ENCODE measurements at regions not wholly inside any gene's neighbourhood (a gene's known extent, or its start where the extent isn't known, plus 50 kb on each side); places are given as distances from the start of the nearest gene placed in this dataset.
A peak's percentile ranks its signal among the peaks of the same experiment; 100 is the strongest.

DNA sequence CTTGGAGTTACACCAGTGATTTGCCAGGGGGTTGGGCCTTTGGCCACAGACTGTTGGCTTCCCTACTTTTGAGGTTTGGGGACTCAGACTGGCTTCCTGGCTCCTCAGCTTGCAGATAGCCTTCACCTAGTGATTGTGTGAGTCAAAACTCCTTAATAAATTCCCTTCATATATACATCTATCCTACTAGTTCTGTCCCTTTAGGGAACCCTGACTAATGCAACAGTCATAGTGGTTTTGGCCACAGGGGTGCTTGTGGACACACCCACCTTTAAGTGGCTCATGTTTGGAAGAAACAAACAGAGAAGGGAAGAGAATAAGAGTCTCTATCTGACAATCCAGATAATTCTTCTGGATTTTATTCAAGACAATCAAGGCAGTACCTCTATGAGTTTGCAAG is 457.7 kb downstream of the EPHA3 start:
- POLR2A ChIA-PET, result no interaction called here
- intact Hi-C loops (cut with micrococcal nuclease), result no loop called here
- no TSS peak for BruUV-seq (replicated peaks)
- H3K4me3 Mint-ChIP-seq (ENCODE audit: unreplicated experiment), result no peak overlapping the region
- H3K4me1 Mint-ChIP-seq (ENCODE audit: insufficient read depth, unreplicated experiment), result peaks cover 22% of the 10 kb centered on the region
- no peaks in the 10 kb centered on the region for H3K36me3 Mint-ChIP-seq (ENCODE audit: insufficient read depth, unreplicated experiment)
- H3K9me3 Mint-ChIP-seq (ENCODE audit: unreplicated experiment), result peaks cover 19% of the 10 kb centered on the region
- CTCF ChIA-PET, result interaction anchor here (1.1 kb wide), 1 partner anchor 9 kb away, joined by 3 read pairs; no protein-coding TSS in a partner anchor
- no peaks in the 10 kb centered on the region for H3K27me3 Mint-ChIP-seq (ENCODE audit: insufficient read depth, unreplicated experiment)
- DNase-seq (ENCODE audit: unreplicated experiment), result peak; percentile 60
- TF ChIP-seq, protein P1, sequence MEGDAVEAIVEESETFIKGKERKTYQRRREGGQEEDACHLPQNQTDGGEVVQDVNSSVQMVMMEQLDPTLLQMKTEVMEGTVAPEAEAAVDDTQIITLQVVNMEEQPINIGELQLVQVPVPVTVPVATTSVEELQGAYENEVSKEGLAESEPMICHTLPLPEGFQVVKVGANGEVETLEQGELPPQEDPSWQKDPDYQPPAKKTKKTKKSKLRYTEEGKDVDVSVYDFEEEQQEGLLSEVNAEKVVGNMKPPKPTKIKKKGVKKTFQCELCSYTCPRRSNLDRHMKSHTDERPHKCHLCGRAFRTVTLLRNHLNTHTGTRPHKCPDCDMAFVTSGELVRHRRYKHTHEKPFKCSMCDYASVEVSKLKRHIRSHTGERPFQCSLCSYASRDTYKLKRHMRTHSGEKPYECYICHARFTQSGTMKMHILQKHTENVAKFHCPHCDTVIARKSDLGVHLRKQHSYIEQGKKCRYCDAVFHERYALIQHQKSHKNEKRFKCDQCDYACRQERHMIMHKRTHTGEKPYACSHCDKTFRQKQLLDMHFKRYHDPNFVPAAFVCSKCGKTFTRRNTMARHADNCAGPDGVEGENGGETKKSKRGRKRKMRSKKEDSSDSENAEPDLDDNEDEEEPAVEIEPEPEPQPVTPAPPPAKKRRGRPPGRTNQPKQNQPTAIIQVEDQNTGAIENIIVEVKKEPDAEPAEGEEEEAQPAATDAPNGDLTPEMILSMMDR (IDR thresholded peaks at IDR 0.05; ENCODE audit: unreplicated experiment), result no peak
- H3K27ac Mint-ChIP-seq (ENCODE audit: low read depth, unreplicated experiment), result no peak overlapping the region

DNA sequence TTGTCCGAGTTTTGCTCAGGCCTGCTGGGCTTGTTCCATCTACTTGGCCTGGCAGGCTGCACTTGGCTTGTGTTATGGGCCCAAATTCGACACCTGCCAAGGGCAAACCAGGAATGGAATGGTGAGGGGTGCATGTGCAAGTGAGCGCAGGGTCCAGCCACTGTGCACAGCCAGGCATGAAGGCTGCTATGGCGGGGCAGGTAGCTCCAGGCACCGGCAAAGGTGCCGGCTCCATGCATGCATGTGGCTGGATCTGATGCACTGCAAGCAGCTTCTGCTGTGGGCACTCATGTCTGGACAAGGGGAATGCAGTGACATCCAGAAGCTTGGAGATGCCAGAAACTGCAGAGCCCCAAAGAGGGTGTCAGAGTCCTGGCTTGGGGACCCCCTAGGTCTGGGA is 463.0 kb downstream of the EPHA3 start:
- Mint-ChIP-seq H3K9me3 (ENCODE audit: unreplicated experiment) (peaks cover 15% of the 10 kb centered on the region), H3K27ac (ENCODE audit: low read depth, unreplicated experiment) (no peak overlapping the region), H3K27me3 (ENCODE audit: insufficient read depth, unreplicated experiment) (no peaks in the 10 kb centered on the region), H3K4me3 (ENCODE audit: unreplicated experiment) (no peak overlapping the region), H3K36me3 (ENCODE audit: insufficient read depth, unreplicated experiment) (no peaks in the 10 kb centered on the region), H3K4me1 (ENCODE audit: insufficient read depth, unreplicated experiment) (no peaks in the 10 kb centered on the region)
- BruUV-seq (replicated peaks), result no TSS peak
- no peak for DNase-seq (ENCODE audit: unreplicated experiment)
- TF ChIP-seq, protein P1 (IDR thresholded peaks at IDR 0.05; ENCODE audit: unreplicated experiment), result no peak
- POLR2A ChIA-PET, result no interaction called here
- intact Hi-C loops (cut with micrococcal nuclease), result no loop called here
- CTCF ChIA-PET, result interaction anchor here (0.7 to 0.8 kb wide), 2 partner anchors 87 to 151 kb away, joined by 3 to 5 read pairs; no protein-coding TSS in a partner anchor

DNA sequence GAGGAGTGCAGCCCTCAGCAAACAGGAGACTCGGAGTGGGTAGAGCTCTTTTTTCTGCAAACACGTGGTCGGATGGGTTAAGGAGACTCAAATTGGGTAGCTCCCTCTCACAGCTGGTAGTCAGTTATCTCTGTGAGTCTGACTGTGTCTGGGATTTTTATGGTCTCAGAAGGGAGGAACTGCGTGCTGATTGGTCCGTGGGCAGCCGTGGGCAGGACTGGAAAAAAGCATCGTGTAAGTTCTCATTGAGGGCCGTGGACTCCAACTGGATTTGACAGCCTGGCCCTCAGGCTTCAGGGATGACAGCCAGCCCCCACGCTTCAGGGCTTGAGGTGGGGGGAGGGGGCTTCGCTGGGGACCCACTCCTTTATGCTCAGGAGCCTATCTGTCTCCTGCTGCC is 463.9 kb downstream of the EPHA3 start:
- Mint-ChIP-seq H3K36me3 (ENCODE audit: insufficient read depth, unreplicated experiment) (no peaks in the 10 kb centered on the region), H3K27ac (ENCODE audit: low read depth, unreplicated experiment) (no peak overlapping the region), H3K9me3 (ENCODE audit: unreplicated experiment) (peaks cover 7% of the 10 kb centered on the region), H3K4me3 (ENCODE audit: unreplicated experiment) (no peak overlapping the region), H3K4me1 (ENCODE audit: insufficient read depth, unreplicated experiment) (no peaks in the 10 kb centered on the region), H3K27me3 (ENCODE audit: insufficient read depth, unreplicated experiment) (no peaks in the 10 kb centered on the region)
- TF ChIP-seq, protein P1 (IDR thresholded peaks at IDR 0.05; ENCODE audit: unreplicated experiment), result no peak
- DNase-seq (ENCODE audit: unreplicated experiment), result no peak
- ChIA-PET POLR2A (interaction anchor here (0.7 to 1.2 kb wide), 4 partner anchors 8 to 384 kb away, joined by 3 read pairs; no protein-coding TSS in a partner anchor), CTCF (interaction anchor here (0.7 to 0.8 kb wide), 2 partner anchors 88 to 152 kb away, joined by 3 to 5 read pairs; no protein-coding TSS in a partner anchor)
- intact Hi-C loops (cut with micrococcal nuclease), result no loop called here
- BruUV-seq (replicated peaks), result no TSS peak

DNA sequence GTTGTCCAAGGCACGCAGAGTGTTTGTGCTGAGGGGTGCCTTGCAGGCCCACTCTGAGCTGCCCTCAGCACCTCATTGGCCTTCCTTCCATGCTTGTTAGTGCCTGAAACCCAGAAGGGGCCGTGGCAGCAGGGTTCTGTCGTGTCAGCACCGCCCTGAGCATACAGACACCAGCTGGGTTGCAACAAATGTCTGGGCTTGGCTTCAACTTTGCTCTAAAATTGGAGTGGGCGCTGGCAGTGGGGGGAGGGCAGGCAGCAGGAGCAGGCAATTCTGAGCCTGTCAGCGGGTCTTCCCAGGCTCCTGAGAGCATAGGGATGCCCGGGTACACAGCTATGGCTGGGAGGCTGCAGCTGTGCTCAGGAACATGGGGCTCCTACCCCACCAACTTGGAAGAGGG is 464.3 kb downstream of the EPHA3 start:
- no peak for DNase-seq (ENCODE audit: unreplicated experiment)
- no TSS peak for BruUV-seq (replicated peaks)
- TF ChIP-seq, protein P1 (IDR thresholded peaks at IDR 0.05; ENCODE audit: unreplicated experiment), result no peak
- H3K27me3 Mint-ChIP-seq (ENCODE audit: insufficient read depth, unreplicated experiment), result no peaks in the 10 kb centered on the region
- CTCF ChIA-PET, result no interaction called here
- peaks cover 7% of the 10 kb centered on the region for H3K9me3 Mint-ChIP-seq (ENCODE audit: unreplicated experiment)
- H3K36me3 Mint-ChIP-seq (ENCODE audit: insufficient read depth, unreplicated experiment), result no peaks in the 10 kb centered on the region
- POLR2A ChIA-PET, result interaction anchor here (0.7 to 1.2 kb wide), 4 partner anchors 9 to 385 kb away, joined by 3 read pairs; no protein-coding TSS in a partner anchor
- intact Hi-C loops (cut with micrococcal nuclease), result no loop called here
- H3K4me1 Mint-ChIP-seq (ENCODE audit: insufficient read depth, unreplicated experiment), result no peaks in the 10 kb centered on the region
- H3K27ac Mint-ChIP-seq (ENCODE audit: low read depth, unreplicated experiment), result no peak overlapping the region
- H3K4me3 Mint-ChIP-seq (ENCODE audit: unreplicated experiment), result no peak overlapping the region
